CD4-positive, alpha-beta T cell (primary cell): ENCODE measurements at regions not wholly inside any gene's neighbourhood (a gene's known extent, or its start where the extent isn't known, plus 50 kb on each side); places are given as distances from the start of the nearest gene placed in this dataset.

Experiments used
- ATAC-seq: fragments of 200-7000 bp; cut with Tn5 transposase; one replicate; pipeline ENCODE4 v1.10.0; 2022; ENCODE audit warnings: mild to moderate bottlenecking; ENCODE audit not compliant: poor library complexity
- CTCF ChIA-PET: fragments of 350-600 bp; sonication (Branson Sonifier 250); formaldehyde crosslinking; loops from one replicate; lab custom pipeline; 2021; ENCODE audit warnings: antibody characterized with exemption, inconsistent platforms; lab: Charles Lee
- POLR2A ChIA-PET: fragments of 350-600 bp; sonication (Branson Sonifier 250); formaldehyde crosslinking; loops from one replicate; lab custom pipeline; 2021; ENCODE audit warnings: antibody characterized with exemption, inconsistent platforms; lab: Charles Lee
- DNase-seq, 14 experiments: peaks; one replicate each; pipeline ENCODE4 v3.0.0-alpha.2; 2013 to 2020; ENCODE audit warnings: mixed read lengths in 2 of 14
- H3K27ac ChIP-seq, 2 donors: one replicate each; pipeline versions ENCODE4 v1.5.1 to v1.7.0; 2013; ENCODE audit warnings: low read length in 2 of 2, low read depth in 1 of 2, mild to moderate bottlenecking in 1 of 2
- H3K27me3 ChIP-seq, 2 experiments: 1 replicate in 1 of 2; 2 replicates in 1 of 2; pipeline versions ENCODE4 v1.6.1 to v1.7.0; 2013; ENCODE audit warnings: low read length in 2 of 2, control low read depth in 1 of 2, mild to moderate bottlenecking in 1 of 2, moderate library complexity in 1 of 2; ENCODE audit not compliant: insufficient read depth in 2 of 2, control insufficient read depth in 1 of 2
- H3K36me3 ChIP-seq: one replicate; pipeline ENCODE4 v1.6.1; 2013; ENCODE audit warnings: low read length, control low read depth; ENCODE audit not compliant: insufficient read depth
- H3K4me1 ChIP-seq: one replicate; pipeline ENCODE4 v1.6.1; 2013; ENCODE audit warnings: low read length, control low read depth; ENCODE audit not compliant: insufficient read depth
- H3K4me3 ChIP-seq: one replicate; pipeline ENCODE4 v1.5.1; 2013; ENCODE audit warnings: mild to moderate bottlenecking, low read length, moderate library complexity
- H3K9me3 ChIP-seq, 2 experiments: 1 replicate in 1 of 2; 2 replicates in 1 of 2; pipeline versions ENCODE4 v1.6.1 to v1.7.0; 2013; ENCODE audit warnings: low read length in 2 of 2, mild to moderate bottlenecking in 2 of 2, control low read depth in 1 of 2, moderate library complexity in 1 of 2; ENCODE audit not compliant: control insufficient read depth in 1 of 2, insufficient read depth in 1 of 2
- H3K27ac Mint-ChIP-seq: one replicate; pipeline ENCODE4 v1.8.0; 2020; ENCODE audit warnings: mixed read lengths
- H3K27me3 Mint-ChIP-seq: one replicate; pipeline ENCODE4 v1.8.0; 2021; ENCODE audit warnings: mixed read lengths
- H3K36me3 Mint-ChIP-seq: one replicate; pipeline ENCODE4 v1.8.0; 2021; ENCODE audit warnings: low read depth, mixed read lengths
- H3K4me1 Mint-ChIP-seq: one replicate; pipeline ENCODE4 v1.8.0; 2021; ENCODE audit warnings: low read depth, mixed read lengths
- H3K4me3 Mint-ChIP-seq: one replicate; pipeline ENCODE4 v1.8.0; 2020; ENCODE audit warnings: mild to moderate bottlenecking, mixed read lengths
- H3K9me3 Mint-ChIP-seq: one replicate; pipeline ENCODE4 v1.8.0; 2020; ENCODE audit warnings: mixed read lengths
- intact Hi-C, 2 experiments: fragments of 100-400 bp; cut with DNase I in 1 of 2; cut with micrococcal nuclease in 1 of 2; formaldehyde crosslinking; loops; one replicate each; pipeline versions ENCODE4 v1.15.1 to v1.9.0; 2023 to 2025; cut with DNase I, micrococcal nuclease
- TF ChIP-seq, protein P1 (sequence below): fragments of 200-600 bp; IDR thresholded peaks from one replicate; pipeline ENCODE4 v1.8.0; 2022; ENCODE audit warnings: antibody characterized with exemption, mild to moderate bottlenecking

DNA sequence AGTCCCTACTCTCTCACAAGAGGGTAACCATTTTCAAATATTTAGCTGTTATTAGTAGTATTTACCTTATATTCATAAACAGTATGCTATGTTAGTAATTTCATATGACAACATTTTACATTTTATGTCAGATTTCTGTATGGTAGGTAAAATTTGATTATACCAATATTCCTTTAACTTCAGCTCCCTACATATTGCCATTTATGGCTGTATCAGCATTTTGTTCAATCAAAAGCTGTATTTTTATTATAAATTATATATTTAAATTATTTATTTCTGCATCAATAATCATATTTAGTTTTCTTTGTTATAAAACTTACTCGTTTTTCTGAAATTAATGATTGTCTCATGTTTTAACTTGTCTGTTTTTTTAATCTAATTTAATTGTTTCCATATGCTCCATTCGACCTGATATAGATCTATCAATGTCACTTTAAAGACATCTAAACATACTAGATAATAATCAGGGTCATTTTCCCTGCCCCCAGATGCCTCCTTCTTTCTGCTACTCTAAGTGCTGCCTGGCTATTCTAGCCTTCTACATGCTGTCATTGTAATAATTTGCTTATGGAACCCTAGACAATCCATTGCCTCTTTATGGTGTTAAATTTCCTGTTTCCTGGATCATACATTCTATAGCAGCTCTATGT is 1976.7 kb upstream of the ADGRL3 start:
- ATAC-seq (no peak), DNase-seq (no peak)
- Mint-ChIP-seq H3K9me3 (no peaks in the 10 kb centered on the region), H3K27me3 (no peaks in the 10 kb centered on the region), H3K4me3 (no peak overlapping the region), H3K4me1 (no peaks in the 10 kb centered on the region), H3K36me3 (no peaks in the 10 kb centered on the region), H3K27ac (no peak overlapping the region)
- peaks cover 0 to 6% of the 10 kb centered on the region in 2 experiments for H3K9me3 ChIP-seq
- H3K27ac ChIP-seq, result no peak overlapping the region
- TF ChIP-seq, protein P1, sequence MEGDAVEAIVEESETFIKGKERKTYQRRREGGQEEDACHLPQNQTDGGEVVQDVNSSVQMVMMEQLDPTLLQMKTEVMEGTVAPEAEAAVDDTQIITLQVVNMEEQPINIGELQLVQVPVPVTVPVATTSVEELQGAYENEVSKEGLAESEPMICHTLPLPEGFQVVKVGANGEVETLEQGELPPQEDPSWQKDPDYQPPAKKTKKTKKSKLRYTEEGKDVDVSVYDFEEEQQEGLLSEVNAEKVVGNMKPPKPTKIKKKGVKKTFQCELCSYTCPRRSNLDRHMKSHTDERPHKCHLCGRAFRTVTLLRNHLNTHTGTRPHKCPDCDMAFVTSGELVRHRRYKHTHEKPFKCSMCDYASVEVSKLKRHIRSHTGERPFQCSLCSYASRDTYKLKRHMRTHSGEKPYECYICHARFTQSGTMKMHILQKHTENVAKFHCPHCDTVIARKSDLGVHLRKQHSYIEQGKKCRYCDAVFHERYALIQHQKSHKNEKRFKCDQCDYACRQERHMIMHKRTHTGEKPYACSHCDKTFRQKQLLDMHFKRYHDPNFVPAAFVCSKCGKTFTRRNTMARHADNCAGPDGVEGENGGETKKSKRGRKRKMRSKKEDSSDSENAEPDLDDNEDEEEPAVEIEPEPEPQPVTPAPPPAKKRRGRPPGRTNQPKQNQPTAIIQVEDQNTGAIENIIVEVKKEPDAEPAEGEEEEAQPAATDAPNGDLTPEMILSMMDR, result no peak
- CTCF ChIA-PET, result no interaction called here
- POLR2A ChIA-PET, result no interaction called here
- H3K36me3 ChIP-seq, result no peaks in the 10 kb centered on the region
- H3K4me3 ChIP-seq, result no peak overlapping the region
- H3K27me3 ChIP-seq, result no peaks in the 10 kb centered on the region
- intact Hi-C loops, result no loop called here
- H3K4me1 ChIP-seq, result no peaks in the 10 kb centered on the region

DNA sequence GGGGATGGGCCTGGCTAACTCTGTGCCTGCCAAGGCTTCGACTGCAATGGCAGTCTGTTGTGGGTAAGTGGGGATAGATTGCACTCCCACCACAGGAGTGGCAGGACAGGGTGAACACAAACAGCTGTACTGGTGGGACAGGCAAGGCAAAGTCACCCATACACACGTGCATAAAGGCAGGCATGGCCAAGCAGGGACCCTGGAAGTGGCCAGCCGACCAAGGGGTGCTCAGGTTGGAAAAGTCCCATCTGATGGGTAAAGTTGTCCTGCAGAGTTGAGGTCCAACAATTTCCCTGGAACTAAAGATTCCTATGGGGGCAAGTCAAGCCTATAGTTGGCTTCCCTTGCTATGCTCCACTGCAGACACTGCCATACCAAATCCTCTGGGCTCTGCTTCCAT is 1961.9 kb upstream of the ADGRL3 start:
- peaks cover 30% of the 10 kb centered on the region for H3K9me3 Mint-ChIP-seq

DNA sequence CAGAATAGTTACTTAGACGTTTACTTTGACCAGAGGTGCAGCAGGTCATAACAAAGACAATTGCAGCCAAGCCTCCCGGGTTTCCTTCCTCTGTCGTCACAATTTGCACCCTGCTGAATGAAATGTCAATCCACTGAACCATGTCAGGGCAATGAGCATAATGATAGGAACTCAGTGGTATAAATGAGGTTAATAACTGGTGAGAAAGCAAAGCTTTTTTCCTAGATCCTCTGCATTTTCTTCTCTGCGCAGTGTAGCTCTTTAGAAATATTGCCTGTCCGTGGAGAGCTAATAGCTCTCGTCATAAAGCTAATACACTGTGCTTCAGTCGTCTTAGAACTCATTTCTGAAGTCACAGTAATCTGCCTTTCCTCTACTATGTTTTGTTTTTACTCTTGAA is 1960.1 kb upstream of the ADGRL3 start:
- no peaks in the 10 kb centered on the region for H3K36me3 Mint-ChIP-seq
- Histone ChIP-seq H3K4me1 (no peaks in the 10 kb centered on the region), H3K4me3 (no peak overlapping the region), H3K9me3 (peaks cover 0 to 12% of the 10 kb centered on the region in 2 experiments), H3K27me3 (no peaks in the 10 kb centered on the region), H3K27ac (no peak overlapping the region), H3K36me3 (no peaks in the 10 kb centered on the region)
- H3K4me1 Mint-ChIP-seq, result no peaks in the 10 kb centered on the region
- POLR2A ChIA-PET, result no interaction called here
- ATAC-seq, result no peak
- no peak overlapping the region for H3K4me3 Mint-ChIP-seq
- H3K27ac Mint-ChIP-seq, result no peak overlapping the region
- H3K27me3 Mint-ChIP-seq, result no peaks in the 10 kb centered on the region
- TF ChIP-seq, protein P1, result no peak
- H3K9me3 Mint-ChIP-seq, result peaks cover 24% of the 10 kb centered on the region
- intact Hi-C loops, result no loop called here
- CTCF ChIA-PET, result no interaction called here
- no peak for DNase-seq

More for the DNA sequence above, 1961.9 kb upstream of the ADGRL3 start:
- peaks cover 0 to 7% of the 10 kb centered on the region in 2 experiments for H3K9me3 ChIP-seq
- no peak for DNase-seq
- Mint-ChIP-seq H3K36me3 (no peaks in the 10 kb centered on the region), H3K27ac (no peak overlapping the region), H3K27me3 (no peaks in the 10 kb centered on the region), H3K4me1 (no peaks in the 10 kb centered on the region), H3K4me3 (no peak overlapping the region)
- ATAC-seq, result no peak
- H3K4me1 ChIP-seq, result no peaks in the 10 kb centered on the region
- ChIA-PET POLR2A (no interaction called here), CTCF (no interaction called here)
- no peaks in the 10 kb centered on the region for H3K27me3 ChIP-seq
- H3K4me3 ChIP-seq, result no peak overlapping the region
- H3K27ac ChIP-seq, result no peak overlapping the region
- no peaks in the 10 kb centered on the region for H3K36me3 ChIP-seq
- intact Hi-C loops, result no loop called here
- TF ChIP-seq, protein P1, result no peak
